Right lobe of liver (tissue), 6 donors: ENCODE measurements at regions not wholly inside any gene's neighbourhood (a gene's known extent, or its start where the extent isn't known, plus 50 kb on each side); places are given as distances from the start of the nearest gene placed in this dataset.

ENCODE experiments used
- ATAC-seq, 4 donors: fragments of 200-7000 bp; cut with Tn5 transposase; one replicate each; pipeline ENCODE4 v1.9.1; 2020; ENCODE audit warnings: mild to moderate bottlenecking in 4 of 4, moderate library complexity in 4 of 4
- DNase-seq, 3 donors: peaks; one replicate each; pipeline ENCODE4 v3.0.0-alpha.2; 2020
- H3K27ac ChIP-seq, 3 donors: fragments of 200-600 bp; one replicate each; pipeline ENCODE4 v1.8.0; 2022
- H3K27me3 ChIP-seq, 2 donors: fragments of 200-600 bp; one replicate each; pipeline ENCODE4 v1.8.0; 2022
- H3K36me3 ChIP-seq, 4 donors: fragments of 200-600 bp; sonication (generic) in 1 of 4; one replicate each; pipeline versions ENCODE4 v1.5.1 to v1.8.0; 2017 to 2022; ENCODE audit warnings: control low read depth in 1 of 4
- H3K4me1 ChIP-seq, 4 donors: fragments of 200-600 bp; sonication (generic) in 1 of 4; one replicate each; pipeline versions ENCODE4 v1.5.1 to v1.8.0; 2017 to 2022; ENCODE audit warnings: control low read depth in 1 of 4
- H3K4me3 ChIP-seq, 3 donors: fragments of 200-600 bp; one replicate each; pipeline ENCODE4 v1.8.0; 2022
- H3K9me3 ChIP-seq, 4 donors: fragments of 200-600 bp; sonication (generic) in 1 of 4; one replicate each; pipeline versions ENCODE4 v1.5.1 to v1.8.0; 2017 to 2022; ENCODE audit warnings: control low read depth in 1 of 4
- CTCF ChIP-seq, 4 donors: fragments of 200-600 bp in 3 of 4; fragments of 450-650 bp in 1 of 4; IDR thresholded peaks; one replicate each; pipeline versions ENCODE4 v1.5.1 to v1.8.0; 2016 to 2022; ENCODE audit warnings: antibody characterized with exemption in 4 of 4, mild to moderate bottlenecking in 2 of 4
- POLR2A ChIP-seq: fragments of 450-650 bp; IDR thresholded peaks from one replicate; pipeline ENCODE4 v1.6.1; 2017; ENCODE audit warnings: antibody characterized with exemption, mild to moderate bottlenecking
- WGBS: methylation state at CpG from one replicate; pipeline ENCODE4 v1.1.6; 2018; ENCODE audit warnings: low coverage, low lambda C conversion rate; ENCODE audit not compliant: insufficient coverage; ENCODE audit errors: missing lambda C conversion rate; 5-methylcytosine and 5-hydroxymethylcytosine counted together
- intact Hi-C, 2 donors: fragments of 100-400 bp; cut with DNase I; formaldehyde crosslinking; loops; one replicate each; pipeline versions ENCODE4 v1.11.2 to v1.14.1; 2022
- donor health status: DM: no; HTN: yes; CAD: no.
- donor health status: DM: no; HTN: no; CAD: no.
- donor health status: DM: no; HTN: no; CAD: no.
- donor health status: DM: no; HTN: yes; CAD: no.
- donor health status: DM: no; HTN: yes; CAD: no.

GRCh38 chr4:167606551-167606950 is 372.3 kb upstream of the SPOCK3 start:
- 45% methylated on average over 4 of the region's 4 CpGs for WGBS
- H3K27me3 ChIP-seq, result no peaks in the 10 kb centered on the region
- H3K27ac ChIP-seq, result no peak overlapping the region
- no peaks in the 10 kb centered on the region for H3K4me1 ChIP-seq
- no peaks in the 10 kb centered on the region for H3K36me3 ChIP-seq
- intact Hi-C loops, result no loop called here
- no peak for ATAC-seq
- TF ChIP-seq POLR2A (no peak), CTCF (IDR thresholded peaks at IDR 0.05) (no peak)
- H3K4me3 ChIP-seq, result no peak overlapping the region
- no peak for DNase-seq
- no peaks in the 10 kb centered on the region for H3K9me3 ChIP-seq

GRCh38 chr4:167613381-167613780 is 379.1 kb upstream of the SPOCK3 start:
- no peaks in the 10 kb centered on the region for H3K27me3 ChIP-seq
- ATAC-seq (no peak), DNase-seq (no peak)
- intact Hi-C loops, result no loop called here
- no peak overlapping the region for H3K27ac ChIP-seq
- H3K4me3 ChIP-seq, result no peak overlapping the region
- no peak for TF ChIP-seq CTCF (IDR thresholded peaks at IDR 0.05)
- no peak for TF ChIP-seq POLR2A
- no peaks in the 10 kb centered on the region for H3K4me1 ChIP-seq
- 27% methylated on average over 3 of the region's 3 CpGs for WGBS
- no peaks in the 10 kb centered on the region for H3K9me3 ChIP-seq
- H3K36me3 ChIP-seq, result no peaks in the 10 kb centered on the region

- H3K36me3 ChIP-seq, result no peaks in the 10 kb centered on the region
- DNase-seq (no peak), ATAC-seq (no peak)
- TF ChIP-seq CTCF (IDR thresholded peaks at IDR 0.05), result no peak
- H3K4me3 ChIP-seq, result no peak overlapping the region
- H3K4me1 ChIP-seq, result no peaks in the 10 kb centered on the region
- no peaks in the 10 kb centered on the region for H3K27me3 ChIP-seq
- intact Hi-C loops, result no loop called here
- WGBS, result 18% methylated on average over 3 of the region's 3 CpGs
- H3K9me3 ChIP-seq, result no peaks in the 10 kb centered on the region
- no peak overlapping the region for H3K27ac ChIP-seq
These were observed 380.6 kb upstream of the SPOCK3 start for GRCh38 chr4:167614866-167615265.

GRCh38 chr4:167616476-167616875 is 382.2 kb upstream of the SPOCK3 start:
- H3K27ac ChIP-seq, result no peak overlapping the region
- intact Hi-C loops, result no loop called here
- H3K36me3 ChIP-seq, result no peaks in the 10 kb centered on the region
- no peaks in the 10 kb centered on the region for H3K4me1 ChIP-seq
- no peak for ATAC-seq
- no peaks in the 10 kb centered on the region for H3K27me3 ChIP-seq
- 0% methylated on average over 1 of the region's 1 CpG for WGBS
- H3K4me3 ChIP-seq, result no peak overlapping the region
- TF ChIP-seq CTCF (IDR thresholded peaks at IDR 0.05) (no peak), POLR2A (no peak)
- H3K9me3 ChIP-seq, result no peaks in the 10 kb centered on the region
- no peak for DNase-seq
